ENCODE measurements at regions not wholly inside any gene's neighbourhood (a gene's known extent, or its start where the extent isn't known, plus 50 kb on each side); places are given as distances from the start of the nearest gene placed in this dataset.

DNA sequence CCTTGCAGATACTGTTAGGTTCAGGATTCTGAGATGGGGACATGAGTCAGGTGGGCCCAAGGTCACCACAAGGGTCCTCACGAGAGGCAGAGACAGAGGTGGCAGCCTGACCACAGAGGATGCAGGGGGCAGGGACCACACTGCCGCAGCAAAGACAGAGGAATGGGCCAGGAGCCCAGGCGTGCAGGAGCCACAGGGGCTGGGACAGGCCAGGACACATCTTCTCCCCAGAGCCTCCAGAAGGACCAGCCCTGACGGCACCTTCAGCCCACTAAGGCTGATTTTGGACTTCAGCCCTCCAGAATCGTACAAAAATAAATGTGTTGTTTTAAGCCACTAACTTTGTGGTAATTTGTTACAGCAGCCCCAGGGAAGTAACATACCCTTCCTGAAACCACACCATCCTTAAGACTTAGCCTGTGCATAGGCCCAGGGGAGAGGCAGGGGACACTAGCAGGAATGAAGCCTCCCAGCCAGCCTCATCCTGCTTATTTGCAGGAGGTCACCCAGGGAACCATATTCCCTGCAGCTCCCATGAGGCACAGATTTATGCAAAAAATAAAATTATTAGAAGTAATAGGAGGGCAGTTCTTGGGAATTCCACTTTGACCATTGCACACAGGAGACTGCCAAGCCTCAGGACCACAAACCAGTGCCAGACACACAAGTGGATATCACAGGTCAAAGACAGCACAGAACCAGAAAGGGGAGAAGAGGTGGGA is 119.3 kb upstream of the CST7 start:
- in situ Hi-C loops (cut with MboI): no loop called here
- ATAC-seq (no peak), DNase-seq (ENCODE audit: extremely low read depth in 1 of 4, low spot score in 3 of 4) (no peak), FAIRE-seq (no peak)
- no peaks in the 10 kb centered on the region for H3K9me1 ChIP-seq (ENCODE audit: control insufficient read depth, insufficient read depth, low read length)
- ChIA-PET POLR2A (no interaction called here), CTCF (ENCODE audit: low intra/inter-chr PET ratio) (no interaction called here)
- H3K9ac ChIP-seq (ENCODE audit: insufficient read depth in 1 of 2, low read depth in 2 of 2, low read length in 2 of 2): no peak overlapping the region
- WGBS (ENCODE audit: insufficient coverage, low coverage, missing lambda C conversion rate): 0% methylated on average over 5 of the region's 5 CpGs
- intact Hi-C loops (cut with micrococcal nuclease): no loop called here
- TF ChIP-seq MYBL2 (IDR thresholded peaks at IDR 0.05; ENCODE audit: low read depth): no peak
- no peak for TF ChIP-seq MYBL2 (CRISPR knock-in tag; IDR thresholded peaks at IDR 0.05; ENCODE audit: borderline replicate concordance)
- no peak for TF ChIP-seq CC2D1A (IDR thresholded peaks at IDR 0.05)
- TF ChIP-seq, protein P1, sequence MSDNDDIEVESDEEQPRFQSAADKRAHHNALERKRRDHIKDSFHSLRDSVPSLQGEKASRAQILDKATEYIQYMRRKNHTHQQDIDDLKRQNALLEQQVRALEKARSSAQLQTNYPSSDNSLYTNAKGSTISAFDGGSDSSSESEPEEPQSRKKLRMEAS (CRISPR knock-in tag; IDR thresholded peaks at IDR 0.05): no peak
- TF ChIP-seq SIX5 (IDR thresholded peaks at IDR 0.05; ENCODE audit: borderline replicate concordance in 1 of 2, insufficient read depth in 1 of 2, low read depth in 1 of 2, low read length in 2 of 2): no peak
- no peak for TF ChIP-seq TCF3 (CRISPR knock-in tag; IDR thresholded peaks at IDR 0.05)
- TF ChIP-seq ZNF134 (CRISPR knock-in tag; conservative IDR thresholded peaks at IDR 0.05): no peak
- no peak for TF ChIP-seq HNRNPK (IDR thresholded peaks at IDR 0.05; ENCODE audit: low read depth, low read length, poor library complexity, severe bottlenecking)
- TF ChIP-seq GATA2 (CRISPR knock-in tag; IDR thresholded peaks at IDR 0.05): no peak
- TF ChIP-seq ZKSCAN3 (CRISPR knock-in tag; IDR thresholded peaks at IDR 0.05): no peak
- no peak for TF ChIP-seq FOXM1 (IDR thresholded peaks at IDR 0.05; ENCODE audit: low read depth)
- no peak for TF ChIP-seq FOXM1 (CRISPR knock-in tag; IDR thresholded peaks at IDR 0.05; ENCODE audit: low read depth)
- no peak for TF ChIP-seq PHF8 (IDR thresholded peaks at IDR 0.05; ENCODE audit: borderline replicate concordance, low read length)
- H2AFZ ChIP-seq (ENCODE audit: low read depth, low read length): no peak overlapping the region
- H3K9me3 ChIP-seq (replicated peaks; ENCODE audit: control insufficient read depth, insufficient read depth, low read depth, low read length): no peaks in the 10 kb centered on the region
- H3K4me1 ChIP-seq (replicated peaks in 1 of 2; ENCODE audit: control insufficient read depth in 2 of 2, insufficient read depth in 2 of 2, low read length in 2 of 2): no peaks in the 10 kb centered on the region
- H3K36me3 ChIP-seq (ENCODE audit: control insufficient read depth, insufficient read depth, low read length): no peaks in the 10 kb centered on the region
- H3K4me2 ChIP-seq (ENCODE audit: insufficient read depth, low read length): no peak overlapping the region
- H3K27ac ChIP-seq (ENCODE audit: extremely low read depth, low read depth, low read length): no peak overlapping the region
- H3K27me3 ChIP-seq (ENCODE audit: control insufficient read depth in 2 of 2, insufficient read depth in 2 of 2, low read length in 2 of 2): no peaks in the 10 kb centered on the region; a peak in 1 of 5 replicates
- no peak overlapping the region for H3K4me3 ChIP-seq
- no peaks in the 10 kb centered on the region for H4K20me1 ChIP-seq (replicated peaks; ENCODE audit: control insufficient read depth, insufficient read depth, low read length)
- no TSS peak for BruUV-seq (replicated peaks)
- H3K79me2 ChIP-seq (ENCODE audit: control insufficient read depth, insufficient read depth, low read length): no peaks in the 10 kb centered on the region
